Muscle of back (tissue), 3 donors: ENCODE measurements at regions not wholly inside any gene's neighbourhood (a gene's known extent, or its start where the extent isn't known, plus 50 kb on each side); places are given as distances from the start of the nearest gene placed in this dataset.

Experiments
- DNase-seq, 3 donors: peaks; one replicate each; pipeline versions ENCODE4 v3.0.0 to v3.0.0-alpha.2; 2013

DNA sequence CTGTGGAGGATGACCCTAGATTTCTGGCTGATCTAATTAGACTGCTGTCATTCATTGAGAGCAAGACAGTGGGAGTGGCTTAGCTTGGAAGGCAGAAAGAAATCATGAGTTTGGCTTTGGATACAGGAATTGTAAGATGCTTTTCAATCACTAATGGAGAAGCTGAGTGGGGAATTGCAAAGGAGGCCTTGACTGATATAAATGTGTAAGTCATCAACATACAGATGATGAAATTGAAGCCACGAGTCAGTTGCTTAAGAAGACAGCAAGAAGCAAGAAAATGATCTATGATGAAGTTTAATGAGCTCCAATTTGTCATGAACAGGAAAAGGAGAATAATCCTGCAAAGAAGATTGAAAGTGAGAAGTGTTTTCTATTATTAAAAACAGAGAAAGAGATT is 136.7 kb upstream of the C1QTNF7 start:
- DNase-seq, result no peak

DNA sequence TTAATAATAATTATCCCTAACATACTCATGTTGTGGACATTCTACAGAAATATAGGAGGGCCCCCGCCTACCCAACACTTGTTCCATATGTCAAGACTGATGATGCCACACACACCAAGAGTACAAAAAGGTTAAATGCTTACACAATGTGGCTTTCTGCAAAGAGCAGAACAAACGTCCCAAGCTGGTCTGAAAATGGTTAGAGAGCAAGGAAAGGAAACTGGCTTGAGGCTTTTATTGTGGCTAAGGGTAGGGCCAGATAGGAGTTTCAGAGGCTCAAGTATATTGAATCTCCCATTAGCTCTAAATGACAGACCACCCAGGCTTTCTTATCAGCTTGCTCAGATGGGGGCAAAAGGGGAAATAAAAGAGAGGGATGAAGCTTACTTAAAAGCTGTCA is 134.1 kb upstream of the C1QTNF7 start:
- no peak for DNase-seq

DNA sequence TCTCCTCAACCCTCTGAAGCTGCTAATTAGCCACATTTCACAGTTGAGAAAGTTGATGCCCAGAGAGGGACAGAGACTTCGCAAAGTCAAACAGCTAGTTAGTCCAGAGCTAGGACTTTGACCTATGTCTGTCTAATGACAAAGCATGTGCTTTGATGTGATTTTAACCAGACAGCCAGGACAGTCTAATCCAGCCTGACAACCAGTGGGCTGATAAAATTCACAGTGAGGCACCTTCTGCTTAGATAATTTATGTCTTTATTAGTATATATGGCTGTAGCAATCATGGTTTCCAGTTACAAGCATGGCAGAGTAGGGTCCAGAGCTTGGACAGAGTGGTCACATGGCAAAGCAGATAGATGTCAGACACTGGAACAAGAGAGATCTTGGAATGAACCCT is 133.6 kb upstream of the C1QTNF7 start:
- no peak for DNase-seq

DNA sequence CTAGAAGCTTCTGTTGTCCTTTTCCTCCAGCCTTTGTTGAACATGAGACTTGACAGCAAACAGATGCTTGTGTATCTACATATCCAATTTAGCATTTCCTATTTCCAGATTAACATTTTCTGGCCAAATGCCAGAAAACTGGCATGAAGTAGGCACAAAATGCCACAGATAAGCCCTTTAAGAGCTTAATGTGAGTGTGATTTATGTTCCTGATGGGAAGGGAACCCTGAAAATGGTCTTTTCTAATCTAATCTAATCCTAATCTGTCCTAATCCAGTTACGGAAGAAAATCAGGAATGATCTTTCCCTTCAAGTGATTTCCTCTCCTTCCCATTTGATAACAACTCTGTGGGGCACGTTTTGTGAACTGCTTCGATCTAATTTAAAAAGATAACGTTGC is 133.0 kb upstream of the C1QTNF7 start:
- no peak for DNase-seq

DNA sequence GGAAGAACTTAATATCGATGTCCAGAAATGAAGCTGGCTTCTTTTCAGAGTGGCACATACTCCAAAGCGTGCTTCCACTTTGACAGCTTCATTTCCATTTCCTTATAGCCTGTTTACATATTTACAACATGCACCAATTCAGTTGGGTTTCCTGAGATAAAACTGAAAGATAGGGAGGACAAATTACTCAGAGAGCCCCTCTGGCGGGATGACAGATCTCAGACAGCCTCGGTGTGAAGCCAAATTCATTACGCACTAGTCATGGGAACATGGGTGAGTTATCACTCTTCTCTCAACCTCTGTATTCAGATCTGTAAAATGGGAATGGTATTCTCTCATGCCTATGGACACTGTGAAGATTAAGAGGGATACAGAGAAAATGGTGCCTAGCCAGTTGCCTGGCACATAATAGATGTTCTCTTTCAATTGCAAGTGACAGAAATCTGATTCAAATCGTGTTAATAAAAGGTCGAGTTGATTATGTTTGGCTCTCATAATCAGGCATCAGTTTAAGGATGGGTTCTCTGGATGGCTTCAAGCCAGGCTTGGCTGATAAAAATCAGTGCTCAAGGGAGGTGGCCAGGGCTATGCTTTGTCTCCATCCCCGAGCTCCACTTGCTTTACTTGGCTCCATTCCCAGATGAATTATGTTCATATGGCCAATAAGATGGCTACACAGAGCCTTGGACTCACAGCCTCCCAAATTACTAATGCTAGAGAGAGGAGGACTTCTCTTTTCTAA is 132.2 kb upstream of the C1QTNF7 start:
- DNase-seq, result no peak

DNA sequence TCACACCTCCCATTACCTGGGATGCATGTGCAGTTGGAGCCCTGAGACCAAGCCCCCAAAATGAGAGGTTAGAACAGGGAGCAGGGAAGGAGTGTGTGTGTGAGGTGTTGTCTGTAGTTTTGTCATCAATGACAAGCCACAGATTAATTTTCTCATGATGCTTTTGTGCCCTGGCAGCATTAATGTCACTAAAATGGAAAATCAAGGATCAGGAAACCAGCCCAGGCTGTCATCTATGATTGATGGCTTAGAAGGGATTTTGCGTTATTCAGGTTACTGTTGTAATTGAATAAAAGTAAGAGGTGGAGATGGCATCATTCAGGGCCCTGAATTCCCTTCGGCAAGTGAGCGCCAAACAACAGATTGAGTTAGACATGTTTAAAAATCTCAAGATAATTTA is 130.5 kb upstream of the C1QTNF7 start:
- no peak for DNase-seq

DNA sequence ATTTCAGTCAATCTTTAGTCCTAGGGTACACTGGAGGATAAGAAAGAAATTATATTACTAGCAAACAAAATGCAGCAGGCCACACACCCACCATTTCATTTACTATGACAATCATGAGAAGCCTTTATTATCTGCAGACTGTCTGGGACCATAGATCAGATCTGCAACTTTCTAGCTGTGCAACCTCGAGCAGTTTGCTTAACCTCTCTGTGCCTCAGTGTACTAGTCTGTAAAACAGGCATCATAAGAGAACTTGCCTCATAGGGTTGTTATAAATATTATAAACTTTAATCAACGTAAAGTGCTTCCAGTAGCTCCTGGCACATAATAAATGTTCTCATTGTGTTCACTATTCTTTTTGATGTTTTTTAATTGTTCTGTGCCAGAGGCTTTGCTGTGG is 128.2 kb upstream of the C1QTNF7 start:
- no peak for DNase-seq

DNA sequence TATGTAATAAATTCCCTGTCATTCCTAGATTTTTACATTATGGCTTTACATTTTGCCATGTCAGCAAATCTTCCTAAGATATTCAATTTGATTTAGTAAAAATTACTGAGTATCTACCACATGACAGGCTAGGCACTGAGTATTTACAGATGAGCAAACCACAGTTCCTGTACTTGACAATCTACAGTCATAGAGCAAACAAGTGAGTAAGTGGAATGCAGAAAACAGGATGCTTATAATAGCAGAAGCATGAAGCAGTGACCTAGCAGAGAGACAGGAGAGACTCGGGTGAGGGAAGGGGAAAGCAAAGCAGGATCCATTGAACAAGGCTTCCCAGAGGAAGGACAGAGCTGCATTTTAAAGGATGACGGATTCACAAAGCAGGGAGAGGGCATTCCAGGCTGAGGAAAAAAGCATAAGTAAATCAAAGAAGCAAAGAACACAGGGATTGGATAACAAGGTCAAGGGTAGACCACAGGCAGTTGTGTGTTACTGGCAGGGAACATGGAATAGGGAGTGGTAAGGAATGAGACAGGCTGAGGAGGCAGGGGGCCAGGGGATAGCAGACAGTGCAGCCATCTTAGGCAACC is 124.7 kb upstream of the C1QTNF7 start:
- DNase-seq, result peak in 1 of 3 donors; percentile 77

DNA sequence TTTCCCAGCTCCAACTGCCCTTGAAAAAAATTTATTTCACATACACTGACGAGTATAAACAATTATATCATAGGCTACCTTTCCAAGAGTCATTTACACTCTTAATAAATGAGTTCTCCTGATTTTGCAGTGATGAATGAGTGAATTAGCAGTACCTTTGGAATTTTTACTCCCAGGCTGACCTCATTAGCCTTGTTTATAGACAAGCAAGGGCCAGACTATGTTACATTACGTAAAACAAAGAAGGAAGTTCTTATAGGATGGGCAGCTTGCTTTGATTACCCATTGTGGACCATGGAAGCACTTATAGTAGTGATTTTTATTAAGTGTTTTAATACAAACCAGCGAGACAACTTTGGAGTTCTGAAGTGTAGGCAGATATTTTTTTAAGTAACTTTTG is 112.9 kb upstream of the C1QTNF7 start:
- no peak for DNase-seq

DNA sequence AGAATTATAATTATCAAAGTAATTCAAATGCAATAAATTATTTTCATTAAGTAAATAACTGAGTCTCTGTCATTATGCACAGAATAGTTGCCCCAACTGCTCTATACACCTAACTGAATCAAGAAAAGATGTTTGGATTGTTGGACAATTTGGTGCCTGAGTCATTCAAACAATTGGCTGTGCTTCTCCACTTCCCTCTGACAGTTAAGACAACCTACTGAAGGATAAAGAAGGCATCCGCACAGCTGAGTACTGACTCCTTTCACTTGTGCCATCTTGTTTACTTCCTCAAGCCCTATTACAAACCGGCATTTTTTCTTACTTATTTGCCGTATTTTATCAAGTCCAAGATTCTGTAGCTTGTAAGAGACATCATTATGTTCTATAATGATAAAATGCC is 110.6 kb upstream of the C1QTNF7 start:
- no peak for DNase-seq

DNA sequence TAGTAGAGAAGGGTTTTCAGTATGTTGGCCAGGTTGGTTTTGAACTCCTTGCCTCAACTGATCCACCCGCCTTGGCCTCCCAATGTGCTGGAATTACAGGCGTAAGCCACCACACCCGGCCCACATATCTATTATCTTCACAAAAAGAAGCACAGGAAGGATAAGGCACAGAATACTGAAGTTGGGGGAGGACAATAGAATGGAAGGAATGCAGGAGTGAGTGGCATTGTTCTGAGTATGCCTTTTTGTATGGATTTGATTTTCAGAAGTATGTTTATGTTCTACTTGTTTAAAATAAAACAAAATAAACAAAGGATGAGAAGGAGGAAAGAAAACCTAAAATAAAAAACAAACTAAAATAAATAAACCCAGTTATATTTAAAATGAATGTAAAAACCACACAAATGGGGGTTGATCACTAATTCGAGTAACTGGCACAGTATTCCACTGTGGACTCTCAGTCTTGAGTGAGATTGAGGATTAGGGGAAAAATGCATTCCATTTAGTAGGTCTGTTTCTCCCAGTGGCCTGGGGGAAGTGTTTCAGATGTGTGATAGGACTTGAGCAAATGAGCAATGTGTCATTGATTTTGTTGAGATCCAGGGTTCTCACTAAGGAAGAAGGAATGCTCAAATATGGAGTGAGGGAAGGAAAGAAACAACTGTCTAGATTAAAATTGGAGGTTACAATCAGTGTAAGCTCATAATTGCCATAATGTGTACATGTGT is 109.0 kb upstream of the C1QTNF7 start:
- DNase-seq, result no peak

DNA sequence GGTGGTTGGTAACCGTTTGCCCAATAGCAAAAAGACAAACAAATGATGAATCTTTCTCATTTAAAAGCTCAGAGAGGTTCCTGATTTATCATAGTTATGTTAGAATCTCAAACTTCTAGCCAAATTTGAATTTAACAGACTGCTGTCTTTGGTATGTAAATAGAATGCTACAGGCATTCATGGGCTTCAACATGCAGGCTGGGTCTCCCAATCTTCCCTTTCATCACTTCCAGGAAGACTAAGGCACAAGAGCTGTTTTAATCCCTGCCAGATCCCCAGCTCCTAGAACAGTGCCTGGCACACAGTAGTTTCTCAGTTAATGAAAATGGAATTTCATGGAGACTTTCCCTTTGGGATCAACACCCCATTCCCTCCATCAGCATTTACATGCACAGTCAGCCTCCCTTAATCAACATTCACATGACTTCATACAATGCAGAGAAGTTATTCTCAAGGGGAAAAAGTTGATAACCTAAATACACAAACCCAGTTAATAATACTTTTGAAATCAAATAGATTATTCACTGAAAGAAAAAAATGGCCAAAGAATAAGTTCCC is 107.6 kb upstream of the C1QTNF7 start:
- DNase-seq, result no peak

DNA sequence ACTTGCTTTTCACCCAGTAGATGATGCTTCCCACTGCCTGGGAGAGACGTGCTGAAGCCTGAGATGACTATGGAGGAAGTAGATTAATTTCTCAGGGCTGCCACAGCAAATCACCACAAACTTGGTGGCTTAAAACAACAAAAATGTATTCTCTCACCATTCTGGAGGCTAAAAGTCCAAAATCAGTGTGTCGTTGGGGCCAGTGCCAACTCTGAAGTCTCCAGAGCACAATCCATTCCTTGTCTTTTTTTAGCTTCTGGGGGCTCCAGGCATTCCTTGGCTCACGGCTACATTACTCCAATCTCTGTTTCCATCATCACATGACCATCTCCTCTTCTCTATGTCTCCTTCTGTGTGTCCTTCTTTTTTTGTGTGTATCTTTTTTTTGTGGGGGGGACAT is 105.8 kb upstream of the C1QTNF7 start:
- no peak for DNase-seq

DNA sequence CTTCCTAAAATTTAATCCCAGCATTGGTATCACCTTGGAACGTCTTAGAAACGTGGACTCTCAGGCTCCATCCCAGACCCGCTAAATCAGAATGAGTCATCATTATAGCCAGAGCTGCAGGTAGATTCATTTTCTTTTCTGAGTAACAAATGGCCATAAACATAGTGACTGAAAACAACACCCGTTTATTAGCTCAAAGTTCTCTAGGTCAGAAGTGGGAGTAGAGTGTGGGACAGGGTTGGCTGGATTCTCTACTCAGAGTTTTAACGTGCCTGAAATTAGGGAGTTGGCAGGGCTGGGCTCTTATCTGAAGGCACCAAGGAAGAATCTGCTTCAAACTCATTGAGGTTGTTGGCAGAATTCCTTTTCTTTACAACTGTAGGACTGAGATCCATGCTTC is 101.8 kb upstream of the C1QTNF7 start:
- DNase-seq, result no peak

DNA sequence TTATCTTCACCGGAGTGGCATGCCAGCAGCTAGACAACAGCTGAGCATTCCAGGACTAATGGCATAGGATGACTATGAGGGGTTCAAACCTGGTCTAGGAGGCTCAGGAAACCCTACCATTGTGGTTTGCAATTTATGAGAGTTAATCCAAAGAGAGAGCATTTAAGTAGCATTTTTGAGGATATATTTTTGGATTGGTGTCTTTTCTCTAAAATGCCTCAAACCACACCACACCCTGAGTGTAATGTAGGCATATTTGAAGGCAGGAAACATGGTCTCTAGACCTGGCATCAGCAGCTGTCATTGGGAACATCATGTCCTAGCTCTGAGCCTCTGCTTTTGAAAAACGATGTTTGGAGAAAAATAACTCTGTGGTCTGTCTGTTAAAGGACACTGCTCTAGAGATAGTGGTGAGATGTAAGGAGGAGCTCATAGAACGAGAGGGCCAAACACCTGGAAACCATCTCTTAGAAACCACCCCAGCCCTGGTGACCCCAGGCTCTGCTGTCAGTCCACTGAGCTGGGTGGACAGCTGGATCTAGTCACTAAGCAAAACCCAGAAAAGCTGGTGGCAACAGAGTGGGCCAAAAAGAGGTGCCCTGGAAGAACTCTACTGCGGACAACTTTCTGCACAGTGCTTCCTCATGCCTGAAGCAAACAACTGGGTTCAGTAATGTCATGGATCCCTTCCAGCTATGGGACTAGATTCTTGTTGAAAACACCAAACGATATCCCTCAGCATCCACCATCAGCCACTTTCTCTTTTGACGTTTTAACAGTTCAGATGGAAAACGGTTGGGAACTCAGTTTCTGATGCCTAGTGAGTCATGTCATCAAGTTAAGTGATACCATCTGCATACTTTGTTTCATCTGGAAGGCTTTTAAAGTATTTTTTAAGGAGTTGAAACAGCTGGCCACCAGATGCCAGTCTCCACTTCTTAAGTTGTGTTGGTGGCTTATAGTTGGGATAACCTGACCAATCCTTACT is 100.2 kb upstream of the C1QTNF7 start:
- DNase-seq, result peak in 2 of 3 donors; percentile 32 to 67

DNA sequence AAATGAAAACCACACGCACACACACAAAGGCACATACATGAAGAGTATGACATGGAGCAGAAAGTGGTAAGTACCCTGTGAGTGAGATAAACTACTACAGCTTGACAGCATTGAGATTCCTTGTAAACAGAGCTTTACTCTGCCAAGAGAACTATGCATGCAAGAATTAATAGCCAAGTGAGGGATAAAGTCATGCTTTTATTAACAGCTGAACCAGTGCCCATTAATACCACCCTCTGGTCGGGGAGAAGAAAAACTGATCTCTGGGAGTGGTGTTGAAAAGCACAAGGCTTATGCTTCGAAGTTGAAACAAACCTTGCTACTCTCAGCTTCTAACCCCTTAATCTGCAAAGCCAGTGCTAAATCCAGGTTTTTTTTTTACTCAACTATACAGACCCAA is 95.9 kb upstream of the C1QTNF7 start:
- peak in 1 of 3 donors; percentile 18 for DNase-seq

DNA sequence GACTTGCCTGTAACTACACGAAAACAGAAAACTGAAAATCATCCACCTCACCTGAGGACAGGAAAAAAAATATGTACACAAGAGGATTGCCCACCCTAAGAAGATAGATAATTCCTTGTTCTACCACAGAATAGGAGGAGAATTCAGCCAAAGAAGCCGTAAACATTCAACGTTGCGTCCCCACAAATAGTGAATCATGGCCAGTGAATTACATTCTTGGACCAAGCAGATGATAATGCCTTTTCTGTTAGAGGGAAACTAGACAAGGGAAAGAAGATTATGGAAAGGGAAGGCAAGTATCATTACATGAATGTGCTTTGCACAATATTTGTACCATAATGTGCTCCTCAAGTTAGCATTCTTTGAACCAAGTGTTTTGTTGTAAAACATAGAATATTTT is 95.5 kb upstream of the C1QTNF7 start:
- DNase-seq, result peak in 1 of 3 donors; percentile 16

DNA sequence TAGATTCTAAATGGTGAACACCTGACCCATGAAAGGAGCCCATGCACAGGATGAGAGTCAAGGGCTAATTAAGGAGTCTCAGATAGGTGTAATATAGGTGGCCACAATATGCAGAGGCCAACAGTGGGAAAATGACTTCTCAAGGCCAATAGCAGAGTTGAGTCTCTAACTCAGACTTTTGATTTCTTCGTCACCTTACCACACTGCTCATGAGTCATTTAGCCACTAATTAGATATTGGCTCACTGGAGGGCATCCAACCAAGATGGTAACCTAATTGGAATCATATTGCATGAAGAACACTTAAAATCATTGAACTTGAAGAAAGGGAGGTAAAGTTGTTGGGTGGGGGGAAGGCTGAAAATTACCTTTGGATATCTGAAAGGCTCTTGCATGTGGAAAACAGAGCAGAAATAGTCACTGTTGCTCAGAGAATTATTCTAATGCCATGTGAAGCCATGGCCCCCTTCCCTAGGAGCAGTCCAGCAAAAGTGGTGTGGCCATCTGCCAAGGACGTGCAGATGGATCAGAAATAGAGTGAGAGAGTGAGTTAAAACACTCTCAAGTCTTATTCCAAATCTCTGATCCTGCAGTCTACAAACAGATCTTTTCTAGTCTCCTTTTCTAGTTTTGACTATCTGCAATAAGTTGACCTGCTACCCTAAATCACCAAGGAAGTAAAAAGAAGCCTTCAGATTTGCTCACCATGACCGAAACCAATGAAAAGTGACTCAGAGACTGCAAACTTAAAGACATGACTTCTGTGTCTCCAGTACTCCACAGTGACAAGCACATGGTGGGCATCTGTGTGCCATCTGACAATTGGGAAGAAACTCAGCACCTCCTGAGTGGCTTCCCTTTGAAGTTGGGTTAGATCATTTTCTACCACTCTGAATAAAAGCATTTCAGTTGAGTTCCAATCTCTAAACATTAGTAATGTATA is 93.9 kb upstream of the C1QTNF7 start:
- DNase-seq, result peak in 1 of 3 donors; percentile 30

DNA sequence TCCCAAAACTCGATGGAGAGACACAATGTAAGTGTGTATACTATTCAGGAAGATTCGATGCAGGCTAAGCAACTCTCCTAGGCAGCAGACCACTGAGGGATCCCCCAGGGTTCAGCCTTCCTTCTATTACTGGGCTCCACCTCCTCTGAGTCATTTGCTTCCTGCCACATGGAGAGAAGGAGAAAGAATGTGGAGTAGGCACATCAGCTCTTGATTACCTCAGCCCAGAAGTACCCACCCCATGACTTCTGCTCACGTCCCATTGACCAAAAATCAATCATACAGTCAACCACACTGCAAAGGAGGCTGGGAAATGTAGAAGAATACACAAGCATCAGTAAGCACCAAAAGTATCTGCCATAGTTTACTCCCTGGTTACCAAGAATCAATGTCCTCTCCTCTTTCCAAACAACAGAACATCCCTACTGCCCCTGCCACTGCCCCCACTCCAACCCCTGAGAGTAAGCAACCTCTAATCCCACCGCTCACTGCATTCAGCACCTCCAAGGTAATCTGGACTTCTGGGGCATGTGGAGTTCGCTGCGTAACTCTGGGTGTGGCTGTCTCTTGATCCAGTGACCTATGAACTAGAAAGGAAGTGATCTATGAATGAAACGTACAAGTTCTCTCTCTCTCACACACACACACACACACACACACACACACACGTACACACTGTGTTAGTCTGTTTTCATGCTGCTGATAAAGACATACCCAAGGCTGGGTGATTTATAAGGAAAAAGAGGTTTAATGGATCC is 91.2 kb upstream of the C1QTNF7 start:
- peak in 1 of 3 donors; percentile 78 for DNase-seq
